ENCODE measurements at regions not wholly inside any gene's neighbourhood (a gene's known extent, or its start where the extent isn't known, plus 50 kb on each side); places are given as distances from the start of the nearest gene placed in this dataset.

- peak; percentile 43 for ATAC-seq
- TF ChIP-seq ZNF70 (CRISPR knock-in tag; IDR thresholded peaks at IDR 0.05) (no peak), TOX (CRISPR knock-in tag; IDR thresholded peaks at IDR 0.05; ENCODE audit: borderline replicate concordance) (no peak), ZFP30 (CRISPR knock-in tag; IDR thresholded peaks at IDR 0.05) (no peak), GLIS3 (CRISPR knock-in tag; IDR thresholded peaks at IDR 0.05) (no peak), ZNF8 (CRISPR knock-in tag; IDR thresholded peaks at IDR 0.05) (no peak), OSR1 (CRISPR knock-in tag; IDR thresholded peaks at IDR 0.05) (no peak), PPARA (CRISPR knock-in tag; IDR thresholded peaks at IDR 0.05; ENCODE audit: borderline replicate concordance) (no peak), ARNTL (CRISPR knock-in tag; IDR thresholded peaks at IDR 0.05; ENCODE audit: borderline replicate concordance, low read depth) (no peak)
- TF ChIP-seq, protein P1, sequence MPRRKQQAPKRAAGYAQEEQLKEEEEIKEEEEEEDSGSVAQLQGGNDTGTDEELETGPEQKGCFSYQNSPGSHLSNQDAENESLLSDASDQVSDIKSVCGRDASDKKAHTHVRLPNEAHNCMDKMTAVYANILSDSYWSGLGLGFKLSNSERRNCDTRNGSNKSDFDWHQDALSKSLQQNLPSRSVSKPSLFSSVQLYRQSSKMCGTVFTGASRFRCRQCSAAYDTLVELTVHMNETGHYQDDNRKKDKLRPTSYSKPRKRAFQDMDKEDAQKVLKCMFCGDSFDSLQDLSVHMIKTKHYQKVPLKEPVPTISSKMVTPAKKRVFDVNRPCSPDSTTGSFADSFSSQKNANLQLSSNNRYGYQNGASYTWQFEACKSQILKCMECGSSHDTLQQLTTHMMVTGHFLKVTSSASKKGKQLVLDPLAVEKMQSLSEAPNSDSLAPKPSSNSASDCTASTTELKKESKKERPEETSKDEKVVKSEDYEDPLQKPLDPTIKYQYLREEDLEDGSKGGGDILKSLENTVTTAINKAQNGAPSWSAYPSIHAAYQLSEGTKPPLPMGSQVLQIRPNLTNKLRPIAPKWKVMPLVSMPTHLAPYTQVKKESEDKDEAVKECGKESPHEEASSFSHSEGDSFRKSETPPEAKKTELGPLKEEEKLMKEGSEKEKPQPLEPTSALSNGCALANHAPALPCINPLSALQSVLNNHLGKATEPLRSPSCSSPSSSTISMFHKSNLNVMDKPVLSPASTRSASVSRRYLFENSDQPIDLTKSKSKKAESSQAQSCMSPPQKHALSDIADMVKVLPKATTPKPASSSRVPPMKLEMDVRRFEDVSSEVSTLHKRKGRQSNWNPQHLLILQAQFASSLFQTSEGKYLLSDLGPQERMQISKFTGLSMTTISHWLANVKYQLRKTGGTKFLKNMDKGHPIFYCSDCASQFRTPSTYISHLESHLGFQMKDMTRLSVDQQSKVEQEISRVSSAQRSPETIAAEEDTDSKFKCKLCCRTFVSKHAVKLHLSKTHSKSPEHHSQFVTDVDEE (CRISPR knock-in tag; IDR thresholded peaks at IDR 0.05) = no peak
- TF ChIP-seq, protein P2, sequence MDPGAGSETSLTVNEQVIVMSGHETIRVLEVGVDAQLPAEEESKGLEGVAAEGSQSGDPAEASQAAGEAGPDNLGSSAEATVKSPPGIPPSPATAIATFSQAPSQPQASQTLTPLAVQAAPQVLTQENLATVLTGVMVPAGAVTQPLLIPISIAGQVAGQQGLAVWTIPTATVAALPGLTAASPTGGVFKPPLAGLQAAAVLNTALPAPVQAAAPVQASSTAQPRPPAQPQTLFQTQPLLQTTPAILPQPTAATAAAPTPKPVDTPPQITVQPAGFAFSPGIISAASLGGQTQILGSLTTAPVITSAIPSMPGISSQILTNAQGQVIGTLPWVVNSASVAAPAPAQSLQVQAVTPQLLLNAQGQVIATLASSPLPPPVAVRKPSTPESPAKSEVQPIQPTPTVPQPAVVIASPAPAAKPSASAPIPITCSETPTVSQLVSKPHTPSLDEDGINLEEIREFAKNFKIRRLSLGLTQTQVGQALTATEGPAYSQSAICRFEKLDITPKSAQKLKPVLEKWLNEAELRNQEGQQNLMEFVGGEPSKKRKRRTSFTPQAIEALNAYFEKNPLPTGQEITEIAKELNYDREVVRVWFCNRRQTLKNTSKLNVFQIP (CRISPR knock-in tag; IDR thresholded peaks at IDR 0.05; ENCODE audit: borderline replicate concordance, low read depth) = no peak
Observed at GRCh38 chr4:145346081-145346480, 135.6 kb upstream of the SMAD1 start.

- ATAC-seq = no peak
- TF ChIP-seq GLIS3 (CRISPR knock-in tag; IDR thresholded peaks at IDR 0.05) = no peak
- no peak for TF ChIP-seq CREB5 (CRISPR knock-in tag; IDR thresholded peaks at IDR 0.05; ENCODE audit: low read depth)
- no peak for TF ChIP-seq BACH2 (CRISPR knock-in tag; IDR thresholded peaks at IDR 0.05; ENCODE audit: borderline replicate concordance)
Observed at GRCh38 chr4:145345401-145345800, 136.3 kb upstream of the SMAD1 start.

- no peak for ATAC-seq
- TF ChIP-seq PATZ1 (CRISPR knock-in tag; IDR thresholded peaks at IDR 0.05; ENCODE audit: borderline replicate concordance) (no peak), ARNTL (CRISPR knock-in tag; IDR thresholded peaks at IDR 0.05; ENCODE audit: borderline replicate concordance, low read depth) (no peak), TOX (CRISPR knock-in tag; IDR thresholded peaks at IDR 0.05; ENCODE audit: borderline replicate concordance) (no peak), RARB (CRISPR knock-in tag; IDR thresholded peaks at IDR 0.05) (no peak), ZNF8 (CRISPR knock-in tag; IDR thresholded peaks at IDR 0.05) (no peak), BACH2 (CRISPR knock-in tag; IDR thresholded peaks at IDR 0.05; ENCODE audit: borderline replicate concordance) (no peak), SNAI2 (CRISPR knock-in tag; IDR thresholded peaks at IDR 0.05) (no peak), ZFP3 (CRISPR knock-in tag; IDR thresholded peaks at IDR 0.05) (no peak), CSDC2 (CRISPR knock-in tag; IDR thresholded peaks at IDR 0.05) (no peak), TCF4 (CRISPR knock-in tag; IDR thresholded peaks at IDR 0.05; ENCODE audit: borderline replicate concordance) (no peak), CREB5 (CRISPR knock-in tag; IDR thresholded peaks at IDR 0.05; ENCODE audit: low read depth) (no peak), ZNF565 (CRISPR knock-in tag; conservative IDR thresholded peaks at IDR 0.05; ENCODE audit: low read depth) (no peak), PPARA (CRISPR knock-in tag; IDR thresholded peaks at IDR 0.05; ENCODE audit: borderline replicate concordance) (no peak), ZFP30 (CRISPR knock-in tag; IDR thresholded peaks at IDR 0.05) (no peak), GLIS3 (CRISPR knock-in tag; IDR thresholded peaks at IDR 0.05) (no peak), CSRNP3 (CRISPR knock-in tag; IDR thresholded peaks at IDR 0.05) (no peak), OSR1 (CRISPR knock-in tag; IDR thresholded peaks at IDR 0.05) (no peak)
- TF ChIP-seq, protein P1 (CRISPR knock-in tag; IDR thresholded peaks at IDR 0.05) = no peak
Observed at GRCh38 chr4:145341381-145341780, 140.3 kb upstream of the SMAD1 start.

All from SK-N-SH treated with all-trans-retinoic acid at 6 μM for 48 hours (cell line).